OCI-LY7 (cell line): ENCODE measurements at regions not wholly inside any gene's neighbourhood (a gene's known extent, or its start where the extent isn't known, plus 50 kb on each side); places are given as distances from the start of the nearest gene placed in this dataset.
"Not testable (repeated sequence)": the region's sequence is repeated elsewhere in the genome, so short reads cannot be mapped to it uniquely, and the experiment has no call there.

ENCODE experiments used
- BruUV-seq: library from RNA; stranded (reverse); fragments of 400-500 nt; replicated peaks from 2 replicates; lab custom pipeline; 2021; lab: Mats Ljungman, UMichigan
- CTCF ChIA-PET: fragments of 300-600 bp; sonication (Branson Sonifier 250); formaldehyde crosslinking; loops from one replicate; lab custom pipeline; 2022; ENCODE audit warnings: antibody characterized with exemption; ENCODE audit not compliant: unreplicated experiment; lab: Charles Lee
- POLR2A ChIA-PET: fragments of 300-600 bp; sonication (Branson Sonifier 250); formaldehyde crosslinking; loops from one replicate; lab custom pipeline; 2022; ENCODE audit warnings: antibody characterized with exemption; lab: Charles Lee
- DNase-seq: peaks from one replicate; pipeline ENCODE4 v3.0.0-alpha.2; 2015; ENCODE audit warnings: low spot score
- H2AFZ ChIP-seq: fragments of 200-600 bp; sonication (generic), shearing (Covaris generic); 2 replicates; pipeline ENCODE4 v1.6.1; 2014; ENCODE audit warnings: mild to moderate bottlenecking, antibody characterized with exemption, low read length, moderate library complexity
- H3K27ac ChIP-seq: fragments of 200-600 bp; sonication (generic); 2 replicates; pipeline ENCODE4 v1.5.1; 2014; ENCODE audit warnings: mixed run types, low read depth, mild to moderate bottlenecking, moderate library complexity, low read length, inconsistent platforms; ENCODE audit not compliant: poor library complexity, severe bottlenecking
- H3K36me3 ChIP-seq: fragments of 200-600 bp; sonication (generic); 2 replicates; pipeline ENCODE4 v1.6.1; 2014; ENCODE audit warnings: mild to moderate bottlenecking, antibody characterized with exemption, low read length, moderate library complexity, mixed read lengths; ENCODE audit not compliant: insufficient read depth
- H3K4me1 ChIP-seq: fragments of 200-600 bp; sonication (generic); 2 replicates; pipeline ENCODE4 v1.5.1; 2014; ENCODE audit warnings: mild to moderate bottlenecking, low read length; ENCODE audit not compliant: insufficient read depth, poor library complexity, severe bottlenecking
- H3K4me2 ChIP-seq: fragments of 200-600 bp; sonication (generic); 2 replicates; pipeline ENCODE4 v1.6.1; 2014; ENCODE audit warnings: mild to moderate bottlenecking, low read length
- H3K4me3 ChIP-seq: fragments of 200-600 bp; sonication (generic); 2 replicates; pipeline ENCODE4 v1.5.1; 2014; ENCODE audit warnings: mild to moderate bottlenecking, low read depth, low read length; ENCODE audit not compliant: poor library complexity, severe bottlenecking
- H3K79me2 ChIP-seq: fragments of 200-600 bp; sonication (generic); 2 replicates; pipeline ENCODE4 v1.6.1; 2016; ENCODE audit warnings: low read depth, mild to moderate bottlenecking, low read length, moderate library complexity, mixed read lengths; ENCODE audit not compliant: insufficient read depth
- H3K9me2 ChIP-seq: fragments of 200-600 bp; sonication (generic); 2 replicates; pipeline ENCODE4 v1.6.1; 2016; ENCODE audit warnings: mild to moderate bottlenecking, low read length, mixed read lengths; ENCODE audit not compliant: insufficient read depth
- H3K9me3 ChIP-seq: fragments of 200-600 bp; sonication (generic); 2 replicates; pipeline ENCODE4 v1.6.1; 2014; ENCODE audit warnings: mild to moderate bottlenecking, mixed run types, low read length, mixed read lengths
- H4K20me1 ChIP-seq: fragments of 200-600 bp; sonication (generic); 2 replicates; pipeline ENCODE4 v1.6.1; 2014; ENCODE audit warnings: mild to moderate bottlenecking, antibody characterized with exemption, low read length, moderate library complexity, mixed read lengths; ENCODE audit not compliant: insufficient read depth
- EZH2phosphoT487 ChIP-seq: fragments of 200-600 bp; sonication (generic); IDR thresholded peaks from 2 replicates; pipeline ENCODE4 v1.6.1; 2018; ENCODE audit warnings: low read depth, borderline replicate concordance, mild to moderate bottlenecking, mixed run types, antibody characterized with exemption, low read length, moderate library complexity, mixed read lengths
- intact Hi-C: fragments of 100-400 bp; cut with micrococcal nuclease; formaldehyde crosslinking; loops from one replicate; pipeline ENCODE4 v1.10.0; 2022; ENCODE audit not compliant: unreplicated experiment
- TF ChIP-seq, protein P1 (sequence below): fragments of 200-600 bp; sonication (generic); conservative IDR thresholded peaks from 2 replicates; pipeline ENCODE4 v1.5.1; 2014; ENCODE audit warnings: mild to moderate bottlenecking, antibody characterized with exemption, low read length, moderate library complexity, mixed read lengths

- Histone ChIP-seq H2AFZ (no peak overlapping the region), H3K9me3 (no peaks in the 10 kb centered on the region), H3K4me3 (no peak overlapping the region), H4K20me1 (no peaks in the 10 kb centered on the region), H3K79me2 (no peaks in the 10 kb centered on the region), H3K36me3 (no peaks in the 10 kb centered on the region), H3K27ac (no peak overlapping the region), H3K4me2 (no peak overlapping the region), H3K9me2 (no peaks in the 10 kb centered on the region), H3K4me1 (no peaks in the 10 kb centered on the region)
- POLR2A ChIA-PET: no interaction called here
- intact Hi-C loops: no loop called here
- CTCF ChIA-PET: no interaction called here
- TF ChIP-seq EZH2phosphoT487: no peak
- TF ChIP-seq, protein P1, sequence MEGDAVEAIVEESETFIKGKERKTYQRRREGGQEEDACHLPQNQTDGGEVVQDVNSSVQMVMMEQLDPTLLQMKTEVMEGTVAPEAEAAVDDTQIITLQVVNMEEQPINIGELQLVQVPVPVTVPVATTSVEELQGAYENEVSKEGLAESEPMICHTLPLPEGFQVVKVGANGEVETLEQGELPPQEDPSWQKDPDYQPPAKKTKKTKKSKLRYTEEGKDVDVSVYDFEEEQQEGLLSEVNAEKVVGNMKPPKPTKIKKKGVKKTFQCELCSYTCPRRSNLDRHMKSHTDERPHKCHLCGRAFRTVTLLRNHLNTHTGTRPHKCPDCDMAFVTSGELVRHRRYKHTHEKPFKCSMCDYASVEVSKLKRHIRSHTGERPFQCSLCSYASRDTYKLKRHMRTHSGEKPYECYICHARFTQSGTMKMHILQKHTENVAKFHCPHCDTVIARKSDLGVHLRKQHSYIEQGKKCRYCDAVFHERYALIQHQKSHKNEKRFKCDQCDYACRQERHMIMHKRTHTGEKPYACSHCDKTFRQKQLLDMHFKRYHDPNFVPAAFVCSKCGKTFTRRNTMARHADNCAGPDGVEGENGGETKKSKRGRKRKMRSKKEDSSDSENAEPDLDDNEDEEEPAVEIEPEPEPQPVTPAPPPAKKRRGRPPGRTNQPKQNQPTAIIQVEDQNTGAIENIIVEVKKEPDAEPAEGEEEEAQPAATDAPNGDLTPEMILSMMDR: no peak
- DNase-seq: no peak
- no TSS peak for BruUV-seq
Measured at GRCh38 chr5:60056191-60056590, 162.7 kb upstream of the PDE4D start.

DNA sequence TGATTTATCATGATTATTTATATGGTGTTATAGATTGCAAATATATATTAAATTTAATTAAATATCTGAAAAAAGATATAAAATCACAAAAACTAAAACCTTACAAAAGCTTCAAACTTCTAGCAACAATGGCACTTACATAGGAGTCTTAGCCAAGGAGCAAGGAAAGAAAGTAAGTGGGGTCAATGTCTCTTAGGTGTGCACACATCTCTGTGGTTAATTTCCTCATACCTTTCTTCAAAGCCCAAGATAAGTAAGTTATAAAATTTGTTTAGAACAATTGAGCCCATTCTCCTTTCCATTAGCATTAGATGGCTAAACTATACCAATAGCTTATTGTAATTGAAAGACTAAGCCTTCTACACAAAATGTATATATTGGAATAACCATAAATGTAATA is 161.6 kb upstream of the PDE4D start:
- Histone ChIP-seq H3K4me3 (no peak overlapping the region), H3K4me2 (no peak overlapping the region), H3K27ac (no peak overlapping the region), H3K79me2 (no peaks in the 10 kb centered on the region), H3K9me2 (no peaks in the 10 kb centered on the region), H3K9me3 (no peaks in the 10 kb centered on the region), H2AFZ (no peak overlapping the region), H4K20me1 (no peaks in the 10 kb centered on the region), H3K36me3 (no peaks in the 10 kb centered on the region), H3K4me1 (no peaks in the 10 kb centered on the region)
- CTCF ChIA-PET: no interaction called here
- intact Hi-C loops: no loop called here
- POLR2A ChIA-PET: interaction anchor here (0.6 kb wide), 1 partner anchor 980 kb away, joined by 4 read pairs; no protein-coding TSS in a partner anchor
- TF ChIP-seq, protein P1: no peak
- no peak for TF ChIP-seq EZH2phosphoT487
- no TSS peak for BruUV-seq
- DNase-seq: no peak

DNA sequence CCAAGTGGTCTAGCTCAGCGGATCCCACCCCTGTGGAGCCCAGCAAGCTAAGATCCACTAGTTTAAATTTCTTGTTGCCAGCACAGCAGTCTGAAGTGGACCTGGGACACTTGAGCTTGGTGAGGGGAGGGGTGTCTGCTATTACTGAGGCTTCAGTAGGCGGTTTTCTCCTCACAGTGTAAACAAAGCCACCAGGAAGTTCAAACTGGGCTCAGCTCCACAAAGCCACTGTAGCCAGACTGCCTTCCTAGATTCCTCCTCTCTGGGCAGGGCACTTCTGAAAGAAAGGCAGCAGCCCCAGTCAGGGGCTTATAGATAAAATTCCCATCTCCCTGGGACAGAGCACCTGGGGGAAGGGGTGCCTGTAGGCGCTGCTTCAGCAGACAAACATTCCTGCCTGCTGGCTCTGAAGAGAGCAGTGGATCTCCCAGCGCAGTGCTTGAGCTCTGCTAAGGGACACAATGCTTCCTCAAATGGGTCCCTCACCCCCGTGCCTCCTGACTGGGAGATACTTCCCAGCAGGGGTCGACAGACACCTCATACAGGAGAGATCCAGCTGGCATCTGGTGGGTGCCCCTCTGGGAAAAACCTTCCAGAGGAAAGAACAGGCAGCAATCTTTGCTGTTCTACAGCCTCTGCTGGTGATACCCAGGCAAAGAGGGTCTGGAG is 148.6 kb upstream of the PDE4D start:
- CTCF ChIA-PET, H3K4me2 ChIP-seq, H4K20me1 ChIP-seq, H3K27ac ChIP-seq, H3K36me3 ChIP-seq, H3K79me2 ChIP-seq, DNase-seq, H3K9me2 ChIP-seq, H3K4me3 ChIP-seq, H3K4me1 ChIP-seq, intact Hi-C loops, H3K9me3 ChIP-seq, BruUV-seq, H2AFZ ChIP-seq: not testable (repeated sequence)
- POLR2A ChIA-PET: interaction anchor here (0.7 kb wide), 2 partner anchors 248 to 331 kb away, joined by 3 to 4 read pairs; no protein-coding TSS in a partner anchor

DNA sequence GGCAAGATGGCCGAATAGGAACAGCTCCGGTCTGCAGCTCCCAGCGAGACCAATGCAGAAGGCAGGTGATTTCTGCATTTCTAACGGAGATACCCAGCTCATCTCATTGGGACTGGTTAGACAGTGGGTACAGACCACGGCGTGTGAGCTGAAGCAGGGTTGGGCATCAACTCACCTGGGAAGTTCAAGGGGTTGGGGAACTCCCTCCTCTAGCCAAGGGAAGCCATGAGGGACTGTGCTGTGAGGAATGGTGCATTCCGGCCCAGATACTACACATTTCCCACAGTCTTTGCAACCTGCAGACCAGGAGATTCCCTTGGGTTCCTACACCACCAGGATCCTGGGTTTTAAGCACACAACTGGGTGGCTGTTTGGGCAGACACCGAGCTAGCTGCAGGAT is 148.0 kb upstream of the PDE4D start:
- CTCF ChIA-PET, BruUV-seq: not testable (repeated sequence)

More for the DNA sequence above, 148.0 kb upstream of the PDE4D start:
- intact Hi-C loops, H3K9me3 ChIP-seq, H3K27ac ChIP-seq, DNase-seq, H3K4me2 ChIP-seq, H3K36me3 ChIP-seq, H4K20me1 ChIP-seq, H3K9me2 ChIP-seq, H3K79me2 ChIP-seq, H3K4me1 ChIP-seq, H3K4me3 ChIP-seq, H2AFZ ChIP-seq: not testable (repeated sequence)
- POLR2A ChIA-PET: interaction anchor here (0.9 kb wide), 1 partner anchor 790 kb away, joined by 3 read pairs; no protein-coding TSS in a partner anchor
